H9 (cell line): ENCODE measurements at regions not wholly inside any gene's neighbourhood (a gene's known extent, or its start where the extent isn't known, plus 50 kb on each side); places are given as distances from the start of the nearest gene placed in this dataset.

Experiments
- DNase-seq: peaks from one replicate; pipeline ENCODE4 v3.0.0-alpha.2; 2017
- H2AFZ ChIP-seq: one replicate; pipeline ENCODE4 v1.6.1; 2013; ENCODE audit warnings: mild to moderate bottlenecking, low read length, control low read depth, moderate library complexity
- H2AK5ac ChIP-seq: 2 replicates; pipeline ENCODE4 v1.6.1; 2013; ENCODE audit warnings: low read length, control low read depth, mixed read lengths; ENCODE audit not compliant: insufficient read length
- H2BK120ac ChIP-seq: one replicate; pipeline ENCODE4 v1.6.1; 2013; ENCODE audit warnings: low read depth, mild to moderate bottlenecking, low read length, control low read depth, inconsistent platforms; ENCODE audit not compliant: poor library complexity, severe bottlenecking
- H2BK12ac ChIP-seq: 2 replicates; pipeline ENCODE4 v1.6.1; 2013; ENCODE audit warnings: low read length, control low read depth, mixed read lengths, low read depth; ENCODE audit not compliant: insufficient read length
- H2BK15ac ChIP-seq: 2 replicates; pipeline ENCODE4 v1.6.1; 2013; ENCODE audit warnings: low read depth, low read length, control low read depth
- H2BK20ac ChIP-seq: one replicate; pipeline ENCODE4 v1.6.1; 2013; ENCODE audit warnings: low read depth, mild to moderate bottlenecking, low read length, control low read depth, inconsistent platforms; ENCODE audit not compliant: poor library complexity, severe bottlenecking
- H2BK5ac ChIP-seq: 2 replicates; pipeline ENCODE4 v1.6.1; 2013; ENCODE audit warnings: low read length, control low read depth, mixed read lengths; ENCODE audit not compliant: insufficient read length
- H3K14ac ChIP-seq: 2 replicates; pipeline ENCODE4 v1.6.1; 2013; ENCODE audit warnings: low read length, control low read depth; ENCODE audit not compliant: insufficient read depth
- H3K18ac ChIP-seq: 2 replicates; pipeline ENCODE4 v1.6.1; 2013; ENCODE audit warnings: low read depth, mild to moderate bottlenecking, mixed read lengths, low read length, control low read depth; ENCODE audit not compliant: insufficient read length
- H3K23ac ChIP-seq: 2 replicates; pipeline ENCODE4 v1.6.1; 2013; ENCODE audit warnings: low read length, control low read depth, mixed read lengths, low read depth; ENCODE audit not compliant: insufficient read length
- H3K23me2 ChIP-seq: 2 replicates; pipeline ENCODE4 v1.6.1; 2013; ENCODE audit warnings: low read depth, mild to moderate bottlenecking, mixed read lengths, low read length, control low read depth; ENCODE audit not compliant: insufficient read length, poor library complexity, severe bottlenecking
- H3K27ac ChIP-seq: 2 replicates; pipeline ENCODE4 v1.5.1; 2013; ENCODE audit warnings: low read length, control low read depth, mixed read lengths, low read depth; ENCODE audit not compliant: insufficient read length
- H3K27me3 ChIP-seq: 2 replicates; pipeline ENCODE4 v1.6.1; 2013; ENCODE audit warnings: low read length, control low read depth, inconsistent platforms; ENCODE audit not compliant: insufficient read depth
- H3K4ac ChIP-seq: 2 replicates; pipeline ENCODE4 v1.6.1; 2013; ENCODE audit warnings: low read depth, mild to moderate bottlenecking, control low read depth, inconsistent platforms, low read length, moderate library complexity
- H3K4me1 ChIP-seq: 2 replicates; pipeline ENCODE4 v1.6.1; 2013; ENCODE audit warnings: low read length, control low read depth, inconsistent platforms; ENCODE audit not compliant: insufficient read depth
- H3K4me2 ChIP-seq: 2 replicates; pipeline ENCODE4 v1.6.1; 2013; ENCODE audit warnings: low read length, control low read depth, mixed read lengths; ENCODE audit not compliant: insufficient read length, insufficient read depth
- H3K56ac ChIP-seq: 2 replicates; pipeline ENCODE4 v1.6.1; 2013; ENCODE audit warnings: low read depth, mild to moderate bottlenecking, mixed read lengths, low read length, control low read depth; ENCODE audit not compliant: insufficient read length
- H3K79me1 ChIP-seq: 2 replicates; pipeline ENCODE4 v1.6.1; 2013; ENCODE audit warnings: low read depth, mild to moderate bottlenecking, moderate library complexity, low read length, control low read depth, inconsistent platforms; ENCODE audit not compliant: insufficient read depth, poor library complexity, severe bottlenecking
- H3K79me2 ChIP-seq: 2 replicates; pipeline ENCODE4 v1.6.1; 2013; ENCODE audit warnings: low read length, control low read depth, inconsistent platforms; ENCODE audit not compliant: insufficient read depth
- H3K9ac ChIP-seq: 2 replicates; pipeline ENCODE4 v1.6.1; 2013; ENCODE audit warnings: low read length, control low read depth, mixed read lengths; ENCODE audit not compliant: insufficient read length; ENCODE audit errors: extremely low read depth
- H3K9me3 ChIP-seq: one replicate; pipeline ENCODE4 v1.6.1; 2013; ENCODE audit warnings: low read depth, low read length, inconsistent platforms; ENCODE audit not compliant: control insufficient read depth
- H3T11ph ChIP-seq: one replicate; pipeline ENCODE4 v1.6.1; 2013; ENCODE audit warnings: mild to moderate bottlenecking, low read length, control low read depth, inconsistent platforms
- H4K20me1 ChIP-seq: one replicate; pipeline ENCODE4 v1.6.1; 2013; ENCODE audit not compliant: control insufficient read depth, insufficient read length, insufficient read depth
- H4K5ac ChIP-seq: 2 replicates; pipeline ENCODE4 v1.6.1; 2013; ENCODE audit warnings: low read depth, mild to moderate bottlenecking, mixed read lengths, low read length, control low read depth; ENCODE audit not compliant: insufficient read length
- H4K8ac ChIP-seq: replicated peaks from 2 replicates; pipeline ENCODE4 v1.6.1; 2013; ENCODE audit warnings: low read length, control low read depth, mixed read lengths, low read depth; ENCODE audit not compliant: insufficient read length
- H4K91ac ChIP-seq: 2 replicates; pipeline ENCODE4 v1.6.1; 2013; ENCODE audit warnings: low read depth, mild to moderate bottlenecking, moderate library complexity, mixed read lengths, low read length, control low read depth; ENCODE audit not compliant: insufficient read length
- H3K27ac Mint-ChIP-seq, 3 experiments: 2 replicates in 2 of 3; 3 replicates in 1 of 3; pipeline ENCODE4 v1.8.0; 2020 to 2021; ENCODE audit warnings: mixed read lengths in 3 of 3, mild to moderate bottlenecking in 1 of 3, moderate library complexity in 1 of 3
- H3K27me3 Mint-ChIP-seq: 2 replicates; pipeline ENCODE4 v1.8.0; 2021; ENCODE audit warnings: low read depth, mild to moderate bottlenecking, moderate library complexity, mixed read lengths
- H3K36me3 Mint-ChIP-seq, 3 experiments: 2 replicates in 2 of 3; 3 replicates in 1 of 3; pipeline ENCODE4 v1.8.0; 2020 to 2021; ENCODE audit warnings: low read depth in 3 of 3, mixed read lengths in 3 of 3; ENCODE audit not compliant: insufficient read depth in 1 of 3
- H3K4me1 Mint-ChIP-seq, 2 experiments: 2 replicates each; pipeline ENCODE4 v1.8.0; 2020; ENCODE audit warnings: mixed read lengths in 2 of 2
- H3K4me3 Mint-ChIP-seq, 2 experiments: 2 replicates in 1 of 2; 3 replicates in 1 of 2; pipeline ENCODE4 v1.8.0; 2020 to 2021; ENCODE audit warnings: mild to moderate bottlenecking in 2 of 2, mixed read lengths in 2 of 2, moderate library complexity in 1 of 2
- H3K9me3 Mint-ChIP-seq, 2 experiments: 2 replicates in 1 of 2; 3 replicates in 1 of 2; pipeline ENCODE4 v1.8.0; 2020; ENCODE audit warnings: mild to moderate bottlenecking in 2 of 2, mixed read lengths in 2 of 2, moderate library complexity in 1 of 2
- TF ChIP-seq, protein P1 (sequence below): fragments of 200-600 bp; sonication (generic); conservative IDR thresholded peaks from 3 replicates; pipeline ENCODE4 v1.8.0; 2021; ENCODE audit warnings: antibody characterized with exemption, mild to moderate bottlenecking

DNA sequence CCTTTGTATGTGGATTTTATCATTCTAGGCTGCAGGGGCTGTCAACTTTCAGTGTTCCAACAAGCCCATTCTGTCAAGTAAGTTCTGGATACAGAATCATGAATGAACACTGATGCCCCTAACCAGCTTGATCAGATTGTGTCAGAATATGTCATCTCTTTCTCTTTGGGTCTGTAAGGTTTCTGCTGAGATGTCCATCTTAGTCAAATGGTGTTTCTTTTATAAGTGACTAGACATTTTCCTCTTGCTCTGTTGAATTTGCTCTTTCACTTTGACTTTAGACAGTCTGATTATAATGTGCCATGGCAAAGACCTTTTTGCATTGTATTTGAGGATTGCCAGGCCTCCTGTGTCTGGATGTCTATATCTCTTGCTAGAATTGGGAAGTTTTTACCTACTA is 660.9 kb upstream of the CBLB start:
- Histone ChIP-seq H3K14ac (no peak overlapping the region), H2BK15ac (no peak overlapping the region), H4K5ac (no peak overlapping the region), H2AK5ac (no peak overlapping the region), H3K4me2 (no peak overlapping the region), H3K56ac (no peak overlapping the region), H3K79me1 (no peaks in the 10 kb centered on the region), H4K8ac (no peak overlapping the region), H3K9me3 (no peaks in the 10 kb centered on the region), H2AFZ (no peak overlapping the region), H2BK20ac (no peak overlapping the region), H3K4me1 (no peaks in the 10 kb centered on the region), H4K91ac (no peak overlapping the region), H3K27me3 (no peaks in the 10 kb centered on the region), H4K20me1 (no peaks in the 10 kb centered on the region), H3K23ac (no peak overlapping the region), H3K27ac (no peak overlapping the region), H2BK12ac (no peak overlapping the region), H3K79me2 (no peaks in the 10 kb centered on the region), H3K9ac (no peak overlapping the region), H3K4ac (no peak overlapping the region), H2BK5ac (no peak overlapping the region), H2BK120ac (no peak overlapping the region), H3T11ph (no peak overlapping the region), H3K23me2 (no peaks in the 10 kb centered on the region), H3K18ac (no peak overlapping the region)
- H3K36me3 Mint-ChIP-seq, result peaks cover 22 to 53% (median 35%) of the 10 kb centered on the region in 3 experiments
- peaks cover 34 to 49% of the 10 kb centered on the region in 2 experiments for H3K9me3 Mint-ChIP-seq
- DNase-seq, result no peak
- peaks cover 3 to 7% of the 10 kb centered on the region in 2 experiments; a peak in 2 of 4 replicates for H3K4me1 Mint-ChIP-seq
- no peak overlapping the region for H3K27ac Mint-ChIP-seq
- TF ChIP-seq, protein P1, sequence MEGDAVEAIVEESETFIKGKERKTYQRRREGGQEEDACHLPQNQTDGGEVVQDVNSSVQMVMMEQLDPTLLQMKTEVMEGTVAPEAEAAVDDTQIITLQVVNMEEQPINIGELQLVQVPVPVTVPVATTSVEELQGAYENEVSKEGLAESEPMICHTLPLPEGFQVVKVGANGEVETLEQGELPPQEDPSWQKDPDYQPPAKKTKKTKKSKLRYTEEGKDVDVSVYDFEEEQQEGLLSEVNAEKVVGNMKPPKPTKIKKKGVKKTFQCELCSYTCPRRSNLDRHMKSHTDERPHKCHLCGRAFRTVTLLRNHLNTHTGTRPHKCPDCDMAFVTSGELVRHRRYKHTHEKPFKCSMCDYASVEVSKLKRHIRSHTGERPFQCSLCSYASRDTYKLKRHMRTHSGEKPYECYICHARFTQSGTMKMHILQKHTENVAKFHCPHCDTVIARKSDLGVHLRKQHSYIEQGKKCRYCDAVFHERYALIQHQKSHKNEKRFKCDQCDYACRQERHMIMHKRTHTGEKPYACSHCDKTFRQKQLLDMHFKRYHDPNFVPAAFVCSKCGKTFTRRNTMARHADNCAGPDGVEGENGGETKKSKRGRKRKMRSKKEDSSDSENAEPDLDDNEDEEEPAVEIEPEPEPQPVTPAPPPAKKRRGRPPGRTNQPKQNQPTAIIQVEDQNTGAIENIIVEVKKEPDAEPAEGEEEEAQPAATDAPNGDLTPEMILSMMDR, result no peak
- H3K4me3 Mint-ChIP-seq, result no peak overlapping the region
- no peaks in the 10 kb centered on the region for H3K27me3 Mint-ChIP-seq
